PC-9 (cell line): ENCODE measurements at regions not wholly inside any gene's neighbourhood (a gene's known extent, or its start where the extent isn't known, plus 50 kb on each side); places are given as distances from the start of the nearest gene placed in this dataset.

ENCODE experiments used
- BruUV-seq: library from RNA; stranded (reverse); fragments of 400-500 nt; replicated peaks from 2 replicates; lab custom pipeline; 2021; lab: Mats Ljungman, UMichigan
- CTCF ChIA-PET: fragments of 300-600 bp; sonication (Branson Sonifier 250); formaldehyde crosslinking; loops from one replicate; lab custom pipeline; 2022; ENCODE audit warnings: antibody characterized with exemption; lab: Charles Lee
- POLR2A ChIA-PET: fragments of 300-600 bp; sonication (Branson Sonifier 250); formaldehyde crosslinking; loops from one replicate; lab custom pipeline; 2022; ENCODE audit warnings: antibody characterized with exemption; ENCODE audit not compliant: unreplicated experiment; lab: Charles Lee
- DNase-seq, 2 experiments: peaks; one replicate each; pipeline versions ENCODE4 v3.0.0 to v3.0.0-alpha.2; 2015 to 2022; ENCODE audit warnings: mixed read lengths in 1 of 2
- H2AFZ ChIP-seq: fragments of 200-600 bp; sonication (generic); 2 replicates; pipeline ENCODE4 v1.8.1; 2017; ENCODE audit warnings: antibody characterized with exemption
- H3F3A ChIP-seq: fragments of 200-600 bp; sonication (generic); 2 replicates; pipeline ENCODE4 v1.8.1; 2017; ENCODE audit warnings: antibody characterized with exemption, mild to moderate bottlenecking, low read depth; ENCODE audit not compliant: insufficient read depth
- H3K27ac ChIP-seq: fragments of 200-600 bp; sonication (generic); 2 replicates; pipeline ENCODE4 v1.6.1; 2016; ENCODE audit warnings: mixed run types
- H3K27me3 ChIP-seq: fragments of 200-600 bp; sonication (generic); 2 replicates; pipeline ENCODE4 v1.6.1; 2016; ENCODE audit warnings: low read depth, mixed run types; ENCODE audit not compliant: insufficient read depth
- H3K36me3 ChIP-seq: fragments of 200-600 bp; sonication (generic); 2 replicates; pipeline ENCODE4 v1.6.1; 2016; ENCODE audit warnings: low read depth, mixed run types
- H3K4me1 ChIP-seq: fragments of 200-600 bp; sonication (generic); replicated peaks from 2 replicates; pipeline ENCODE4 v1.6.1; 2016; ENCODE audit warnings: mixed run types; ENCODE audit not compliant: insufficient read depth
- H3K4me2 ChIP-seq: fragments of 200-600 bp; sonication (generic); 2 replicates; pipeline ENCODE4 v1.6.1; 2017; ENCODE audit warnings: mixed run types
- H3K4me3 ChIP-seq: fragments of 200-600 bp; sonication (generic); 2 replicates; pipeline ENCODE4 v1.6.1; 2016; ENCODE audit warnings: mixed run types
- H3K79me2 ChIP-seq: fragments of 200-600 bp; sonication (generic); 2 replicates; pipeline ENCODE4 v1.6.1; 2017; ENCODE audit warnings: low read depth, mixed run types
- H3K9me2 ChIP-seq: fragments of 200-600 bp; sonication (generic); 2 replicates; pipeline ENCODE4 v1.8.1; 2017; ENCODE audit warnings: mild to moderate bottlenecking; ENCODE audit not compliant: insufficient read depth
- H3K9me3 ChIP-seq: fragments of 200-600 bp; sonication (generic); 2 replicates; pipeline ENCODE4 v1.8.1; 2016; ENCODE audit warnings: low read depth; ENCODE audit not compliant: insufficient read depth
- H4K20me1 ChIP-seq: fragments of 200-600 bp; sonication (generic); 2 replicates; pipeline ENCODE4 v1.8.1; 2017; ENCODE audit not compliant: insufficient read depth
- CTCF ChIP-seq: fragments of 200-600 bp; sonication (generic); conservative IDR thresholded peaks from 2 replicates; pipeline ENCODE4 v1.6.1; 2017; ENCODE audit warnings: mixed run types, antibody characterized with exemption, mild to moderate bottlenecking, moderate library complexity
- EZH2 ChIP-seq: fragments of 200-600 bp; sonication (generic); IDR thresholded peaks from 2 replicates; pipeline ENCODE4 v1.8.0; 2017; ENCODE audit warnings: antibody characterized with exemption, low read depth
- intact Hi-C: fragments of 100-400 bp; cut with micrococcal nuclease; formaldehyde crosslinking; loops from one replicate; pipeline ENCODE4 v1.10.0; 2022; ENCODE audit not compliant: unreplicated experiment

DNA sequence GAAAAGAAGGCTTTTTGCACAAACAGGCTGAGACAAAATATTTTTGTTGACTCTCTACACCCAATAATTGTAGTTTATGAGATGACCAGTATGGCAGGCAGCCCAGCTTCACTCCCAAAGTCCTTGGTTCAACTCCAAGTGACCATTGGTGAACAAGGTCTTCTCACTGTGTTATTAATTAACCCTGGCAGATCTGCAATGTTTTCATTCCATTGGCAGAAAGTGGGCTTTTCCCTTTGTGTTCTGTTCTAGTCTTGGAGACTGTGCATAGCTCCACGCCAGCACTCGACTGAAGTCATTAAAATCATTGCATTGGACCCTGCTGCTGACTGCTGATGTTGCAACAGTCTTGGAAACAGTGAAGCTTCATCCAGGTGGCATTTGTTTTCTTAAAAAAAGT lies 277.3 kb upstream of the HAND2 start:
- TF ChIP-seq EZH2 (no peak), CTCF (no peak)
- Histone ChIP-seq H3K79me2 (no peaks in the 10 kb centered on the region), H3K9me2 (no peaks in the 10 kb centered on the region), H3K4me3 (no peak overlapping the region), H3K36me3 (no peaks in the 10 kb centered on the region), H3K4me2 (no peak overlapping the region), H3K27me3 (no peaks in the 10 kb centered on the region), H3K27ac (no peak overlapping the region), H2AFZ (no peak overlapping the region), H3F3A (no peaks in the 10 kb centered on the region), H3K9me3 (no peaks in the 10 kb centered on the region), H3K4me1 (no peaks in the 10 kb centered on the region), H4K20me1 (no peaks in the 10 kb centered on the region)
- intact Hi-C loops, result no loop called here
- POLR2A ChIA-PET, result no interaction called here
- no peak for DNase-seq
- no TSS peak for BruUV-seq
- CTCF ChIA-PET, result no interaction called here

DNA sequence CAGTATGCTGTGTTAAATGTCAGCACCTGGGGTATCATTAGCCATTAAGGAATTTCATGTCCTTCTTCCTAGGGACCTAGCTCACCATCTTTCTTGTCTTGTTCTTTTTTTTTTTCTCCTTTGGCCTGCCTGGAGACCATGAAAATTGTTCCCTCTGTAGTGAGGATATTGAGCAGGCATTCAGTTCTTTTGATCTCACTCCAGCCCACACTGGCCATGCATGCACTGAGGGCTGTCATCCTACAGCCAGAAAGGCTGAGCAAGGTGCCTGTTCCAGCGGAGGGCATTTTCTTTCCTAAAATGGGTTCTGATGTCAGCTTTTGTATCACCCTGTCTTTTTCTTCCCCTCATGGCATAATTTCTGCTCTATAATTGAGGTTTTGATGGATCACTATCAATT lies 275.9 kb upstream of the HAND2 start:
- Histone ChIP-seq H3K4me3 (no peak overlapping the region), H4K20me1 (no peaks in the 10 kb centered on the region), H3K9me3 (no peaks in the 10 kb centered on the region), H3F3A (no peaks in the 10 kb centered on the region), H3K27ac (no peak overlapping the region), H3K9me2 (no peaks in the 10 kb centered on the region), H3K36me3 (no peaks in the 10 kb centered on the region), H3K27me3 (no peaks in the 10 kb centered on the region), H2AFZ (no peak overlapping the region), H3K4me1 (no peaks in the 10 kb centered on the region), H3K4me2 (no peak overlapping the region), H3K79me2 (no peaks in the 10 kb centered on the region)
- intact Hi-C loops, result no loop called here
- BruUV-seq, result no TSS peak
- TF ChIP-seq EZH2, result no peak
- TF ChIP-seq CTCF, result no peak
- ChIA-PET POLR2A (no interaction called here), CTCF (no interaction called here)
- no peak for DNase-seq

DNA sequence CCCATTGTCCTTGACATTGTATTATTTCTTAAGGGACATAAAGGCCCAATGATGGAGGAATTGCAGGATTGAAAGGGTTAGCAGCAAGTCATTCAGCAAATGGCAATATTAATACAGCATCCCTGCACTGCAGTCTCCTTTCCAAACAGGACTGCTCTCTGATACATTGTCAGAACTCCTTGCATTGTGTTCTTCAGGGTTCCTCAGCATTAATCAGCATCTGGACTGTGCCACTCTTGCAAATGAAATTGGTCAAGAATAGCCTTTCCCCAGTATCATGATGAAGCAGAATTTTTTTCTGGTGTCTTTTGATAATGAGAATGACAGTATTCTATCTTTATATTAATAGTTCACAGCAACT lies 272.6 kb upstream of the HAND2 start:
- H3K79me2 ChIP-seq, result no peaks in the 10 kb centered on the region
- no peaks in the 10 kb centered on the region for H3K27me3 ChIP-seq
- H3K9me2 ChIP-seq, result no peaks in the 10 kb centered on the region
- ChIA-PET POLR2A (no interaction called here), CTCF (no interaction called here)
- H3F3A ChIP-seq, result no peaks in the 10 kb centered on the region
- no peaks in the 10 kb centered on the region for H3K9me3 ChIP-seq
- no TSS peak for BruUV-seq
- H3K4me3 ChIP-seq, result no peak overlapping the region
- H4K20me1 ChIP-seq, result no peaks in the 10 kb centered on the region
- intact Hi-C loops, result no loop called here
- no peaks in the 10 kb centered on the region for H3K4me1 ChIP-seq
- no peaks in the 10 kb centered on the region for H3K36me3 ChIP-seq
- H3K27ac ChIP-seq, result no peak overlapping the region
- no peak overlapping the region for H3K4me2 ChIP-seq
- TF ChIP-seq CTCF, result no peak
- TF ChIP-seq EZH2, result no peak
- DNase-seq, result no peak
- H2AFZ ChIP-seq, result no peak overlapping the region
